Heart left ventricle (tissue), 16 donors: ENCODE measurements at regions not wholly inside any gene's neighbourhood (a gene's known extent, or its start where the extent isn't known, plus 50 kb on each side); places are given as distances from the start of the nearest gene placed in this dataset.

Experiments
- ATAC-seq, 4 donors: fragments of 200-7000 bp; cut with Tn5 transposase; one replicate each; pipeline ENCODE4 v1.9.1; 2020 to 2022; ENCODE audit warnings: moderate library complexity in 4 of 4, mild to moderate bottlenecking in 3 of 4, moderate number of reproducible peaks in 1 of 4
- DNase-seq, 5 donors: peaks; one replicate each; pipeline ENCODE4 v3.0.0-alpha.2; 2020
- H3K27ac ChIP-seq, 12 donors: fragments of 200-600 bp; sonication (generic) in 4 of 12; one replicate each; pipeline versions ENCODE4 v1.5.0 to v1.8.0; 2016 to 2022; ENCODE audit warnings: mild to moderate bottlenecking in 2 of 12
- H3K27me3 ChIP-seq, 9 donors: fragments of 200-600 bp; sonication (generic) in 2 of 9; one replicate each; pipeline versions ENCODE4 v1.5.1 to v1.8.0; 2016 to 2022; ENCODE audit warnings: mild to moderate bottlenecking in 3 of 9
- H3K36me3 ChIP-seq, 9 donors: fragments of 200-600 bp; sonication (generic) in 2 of 9; one replicate each; pipeline versions ENCODE4 v1.5.0 to v1.8.0; 2018 to 2022; ENCODE audit warnings: mild to moderate bottlenecking in 2 of 9
- H3K4me1 ChIP-seq, 12 donors: fragments of 200-600 bp; sonication (generic) in 4 of 12; one replicate each; pipeline versions ENCODE4 v1.5.0 to v1.8.0; 2016 to 2022; ENCODE audit warnings: mild to moderate bottlenecking in 3 of 12
- H3K4me3 ChIP-seq, 12 donors: fragments of 200-600 bp; sonication (generic) in 4 of 12; one replicate each; pipeline versions ENCODE4 v1.5.0 to v1.8.0; 2017 to 2022; ENCODE audit warnings: mild to moderate bottlenecking in 9 of 12, moderate library complexity in 4 of 12
- H3K9me3 ChIP-seq, 12 donors: fragments of 200-600 bp; sonication (generic) in 4 of 12; one replicate each; pipeline versions ENCODE4 v1.5.0 to v1.8.0; 2016 to 2022; ENCODE audit warnings: mild to moderate bottlenecking in 1 of 12
- CTCF ChIP-seq, 12 donors: fragments of 200-600 bp; sonication (generic) in 4 of 12; IDR thresholded peaks; one replicate each; pipeline versions ENCODE4 v1.5.0 to v1.8.0; 2018 to 2022; ENCODE audit warnings: antibody characterized with exemption in 12 of 12, mild to moderate bottlenecking in 5 of 12
- POLR2A ChIP-seq, 2 donors: fragments of 450-650 bp; IDR thresholded peaks; one replicate each; pipeline ENCODE4 v1.6.1; 2017; ENCODE audit warnings: antibody characterized with exemption in 2 of 2, mild to moderate bottlenecking in 2 of 2, moderate library complexity in 2 of 2
- WGBS, 4 donors: extraction: QIAGEN DNeasy Blood & Tissue Kit in 2 of 4; methylation state at CpG; one replicate each; pipeline versions ENCODE4 v1.1.5 to v1.1.7; 2013 to 2018; 5-methylcytosine and 5-hydroxymethylcytosine counted together
- intact Hi-C, 10 donors: fragments of 100-400 bp; cut with DNase I; formaldehyde crosslinking; loops; one replicate each; pipeline versions ENCODE4 v1.11.1 to v1.14.2; 2022
- donor health status: ischemic (EF 13 %, LVEDD 7.1; RV severe dilation, severe dysfunction).
- donor health status: healthy with polysubstance abuse.
- donor health status: DM: no; HTN: yes; CAD: no.
- donor health status: DM: no; HTN: no; CAD: no.
- donor health status: ischemic (EF 25% LVEDD 6.9; RV normal size, moderate dysfunction).
- donor health status: ischemic (EF 25% LVEDD 5.7; RV mildly dilated, moderate dysfunction).
- donor health status: healthy.
- donor health status: DM: yes; HTN: yes; CAD: no.
- donor health status: ischemic (EF 35%, LVEDD 5.7; RV mildly dilated, moderate dysfunction).
- donor health status: nonischemic (EF 11% LVEDD 7.7; RV severe dilation, severe dysfunction).
- donor health status: DM: yes; HTN: yes; CAD: no.
- donor health status: PGD.
- donor health status: ischemic (EF 29% LVEDD 5.4; RV normal size, mild dysfunction).
- donor health status: nonischemic (EF 23%, LVEDD 6.1; RV moderate dilation, normal function).

GRCh38 chr22:27581688-27582087 is 219.9 kb downstream of the MN1 start:
- intact Hi-C loops: loop anchor here in 1 of 10 donors (2.0 kb wide), 1 partner anchor 67 kb away; no protein-coding TSS in a partner anchor
- ATAC-seq: peak; percentile 77 to 83 (median 80)
- no peaks in the 10 kb centered on the region for H3K9me3 ChIP-seq
- H3K27me3 ChIP-seq: no peaks in the 10 kb centered on the region
- no peak overlapping the region for H3K4me3 ChIP-seq
- peak overlapping the region in 8 of 12 donors; percentile 8 to 73 (median 58) for H3K27ac ChIP-seq
- H3K4me1 ChIP-seq: peaks cover 0 to 39% (median 9%) of the 10 kb centered on the region in 12 donors
- WGBS, 4 donors: 66 to 73% (median 70%) methylated on average over 8 of the region's 8 CpGs
- DNase-seq: peak; percentile 85 to 93 (median 87)
- TF ChIP-seq CTCF (IDR thresholded peaks at IDR 0.05) (no peak), POLR2A (IDR thresholded peaks at IDR 0.05) (no peak)
- H3K36me3 ChIP-seq: no peaks in the 10 kb centered on the region

- no peak overlapping the region for H3K4me3 ChIP-seq
- H3K4me1 ChIP-seq: peaks cover 0 to 19% (median 1%) of the 10 kb centered on the region in 12 donors
- no peak overlapping the region for H3K27ac ChIP-seq
- H3K27me3 ChIP-seq: no peaks in the 10 kb centered on the region
- intact Hi-C loops: no loop called here
- no peak for DNase-seq
- no peak for ATAC-seq
- H3K36me3 ChIP-seq: no peaks in the 10 kb centered on the region
- no peaks in the 10 kb centered on the region for H3K9me3 ChIP-seq
- WGBS, 4 donors: 60 to 89% (median 76%) methylated on average over 8 to 9 of the region's 9 CpGs
- TF ChIP-seq POLR2A (IDR thresholded peaks at IDR 0.05) (no peak), CTCF (IDR thresholded peaks at IDR 0.05) (no peak)
Observed at GRCh38 chr22:27583856-27584255, 217.7 kb downstream of the MN1 start.

GRCh38 chr22:27585141-27585540 is 216.4 kb downstream of the MN1 start:
- H3K27me3 ChIP-seq: no peaks in the 10 kb centered on the region
- no peak for ATAC-seq
- TF ChIP-seq CTCF (IDR thresholded peaks at IDR 0.05) (no peak), POLR2A (IDR thresholded peaks at IDR 0.05) (no peak)
- no peak overlapping the region for H3K27ac ChIP-seq
- DNase-seq: no peak
- 52 to 85% (median 73%) methylated on average over 2 of the region's 2 CpGs for WGBS, 4 donors
- intact Hi-C loops: no loop called here
- H3K4me1 ChIP-seq: peaks cover 0 to 15% (median 0%) of the 10 kb centered on the region in 12 donors
- H3K9me3 ChIP-seq: no peaks in the 10 kb centered on the region
- no peak overlapping the region for H3K4me3 ChIP-seq
- no peaks in the 10 kb centered on the region for H3K36me3 ChIP-seq

GRCh38 chr22:27588268-27588667 is 213.3 kb downstream of the MN1 start:
- no peaks in the 10 kb centered on the region for H3K27me3 ChIP-seq
- H3K4me3 ChIP-seq: no peak overlapping the region
- intact Hi-C loops: no loop called here
- peaks cover 0 to 7% (median 0%) of the 10 kb centered on the region in 12 donors for H3K4me1 ChIP-seq
- no peak for ATAC-seq
- no peak for DNase-seq
- no peak for TF ChIP-seq CTCF (IDR thresholded peaks at IDR 0.05)
- TF ChIP-seq POLR2A (IDR thresholded peaks at IDR 0.05): no peak
- H3K9me3 ChIP-seq: no peaks in the 10 kb centered on the region
- H3K36me3 ChIP-seq: no peaks in the 10 kb centered on the region
- no peak overlapping the region for H3K27ac ChIP-seq
- 88 to 94% (median 90%) methylated on average over 6 of the region's 6 CpGs for WGBS, 4 donors
